GM18519 (cell line): ENCODE measurements at regions not wholly inside any gene's neighbourhood (a gene's known extent, or its start where the extent isn't known, plus 50 kb on each side); places are given as distances from the start of the nearest gene placed in this dataset.
A peak's percentile ranks its signal among the peaks of the same experiment; 100 is the strongest.

ENCODE experiments used
- ATAC-seq: cut with Tn5 transposase; IDR thresholded peaks from one replicate; pipeline ENCODE4 v1.9.1; 2021; ENCODE audit warnings: mild to moderate bottlenecking, moderate library complexity; ENCODE audit not compliant: unreplicated experiment, low FRiP score

DNA sequence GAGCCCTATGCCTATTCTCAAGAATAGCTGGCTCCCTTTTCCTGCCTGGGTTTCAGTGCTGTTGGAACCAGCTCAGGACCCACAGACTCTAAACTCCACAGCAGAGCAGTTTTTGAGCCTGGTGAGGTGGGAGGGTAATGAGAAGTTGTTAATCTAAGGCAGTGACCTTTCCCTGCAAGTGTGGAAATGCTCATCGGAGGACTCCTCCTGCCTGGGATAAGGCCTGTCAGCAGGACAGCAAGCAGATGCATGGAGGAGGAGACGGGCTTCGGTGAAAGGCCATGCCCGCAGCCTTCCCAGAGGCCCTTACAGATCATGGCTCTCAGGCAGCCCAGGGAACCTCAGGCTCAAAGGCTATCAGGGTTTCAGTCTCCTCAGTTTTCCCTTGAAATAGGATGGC is 70.0 kb upstream of the SHISA3 start:
- no peak for ATAC-seq

DNA sequence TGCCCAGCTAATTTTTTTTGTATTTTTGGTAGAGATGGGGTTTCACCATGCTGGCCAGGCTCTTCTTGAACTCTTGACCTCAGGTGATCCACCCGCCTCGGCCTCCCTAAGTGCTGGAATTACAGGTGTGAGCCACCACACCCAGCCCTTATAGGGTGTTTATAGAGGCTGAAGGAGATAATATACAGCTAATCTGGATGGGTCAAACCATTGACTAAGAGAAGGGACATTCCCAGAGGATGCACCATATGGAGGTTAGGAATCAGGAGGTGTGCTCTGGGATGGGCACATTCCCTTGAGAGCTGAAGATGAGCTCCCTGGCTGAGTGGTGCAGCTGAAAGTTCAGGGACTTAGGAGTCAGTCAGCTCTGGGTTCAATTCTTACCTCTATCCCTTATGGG is 68.3 kb upstream of the SHISA3 start:
- no peak for ATAC-seq

DNA sequence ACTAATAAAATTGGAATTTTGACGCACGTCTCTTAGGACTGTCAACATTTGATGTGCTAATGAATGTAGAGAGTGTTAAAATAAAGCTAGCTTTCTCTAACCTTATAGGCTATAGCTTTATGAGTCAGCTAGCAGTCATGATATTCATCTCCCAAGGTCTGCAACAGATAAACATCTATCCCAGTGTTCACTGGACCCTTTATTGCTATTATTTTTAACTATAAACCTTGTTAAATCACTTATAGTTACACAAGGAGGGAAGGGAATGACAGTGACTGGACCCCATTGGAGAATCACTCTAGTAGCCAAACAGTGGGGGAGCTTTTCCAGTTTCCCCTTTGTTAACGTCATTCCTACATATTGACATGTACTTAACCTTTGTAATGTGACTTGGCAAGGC is 67.9 kb upstream of the SHISA3 start:
- ATAC-seq: no peak

DNA sequence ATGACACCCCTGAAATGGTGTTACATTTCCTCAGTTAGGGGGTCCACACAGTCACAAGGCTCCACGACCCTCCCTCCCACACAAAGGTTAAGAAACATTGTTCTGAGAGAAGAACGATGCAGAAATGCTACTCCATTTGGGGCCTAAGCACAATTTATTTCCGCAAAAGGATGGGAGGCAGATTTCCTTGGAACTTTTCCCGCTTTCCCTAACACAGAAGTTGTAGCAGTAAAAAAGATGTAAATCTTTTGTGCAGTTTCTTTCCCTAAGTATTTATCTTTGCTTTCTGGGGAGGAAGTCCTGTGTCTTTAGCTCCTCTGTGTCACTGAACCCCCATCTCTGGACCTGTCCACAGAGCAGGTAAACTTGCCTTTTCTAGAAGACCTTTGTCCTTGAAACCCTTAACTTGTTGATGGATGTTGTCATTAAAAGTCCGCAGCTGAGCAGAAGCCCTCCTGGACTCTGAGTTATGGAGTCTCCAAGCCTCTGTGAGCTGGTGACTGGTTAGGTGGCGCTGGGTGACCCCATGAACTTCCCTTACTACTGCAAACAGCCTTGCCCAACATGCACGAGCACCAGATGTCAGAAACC is 67.2 kb upstream of the SHISA3 start:
- ATAC-seq: no peak

DNA sequence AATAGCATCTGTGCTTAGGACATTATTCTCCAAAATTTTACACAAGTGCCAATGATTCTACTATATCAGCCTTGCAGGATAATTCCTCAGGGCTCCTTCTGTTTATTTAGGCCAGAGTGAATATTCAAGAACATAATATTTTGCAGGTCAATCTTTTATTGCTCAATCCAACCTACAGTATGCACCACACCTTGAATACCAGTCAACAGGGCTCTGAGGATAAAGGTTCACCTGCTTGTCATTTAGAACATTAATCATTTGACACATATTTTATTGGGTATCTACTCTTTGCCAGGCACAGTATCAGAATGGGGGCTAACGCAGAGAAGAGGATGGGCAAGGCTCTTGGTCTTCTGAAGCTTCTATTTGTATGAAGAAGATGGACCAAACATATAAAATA is 66.2 kb upstream of the SHISA3 start:
- no peak for ATAC-seq

DNA sequence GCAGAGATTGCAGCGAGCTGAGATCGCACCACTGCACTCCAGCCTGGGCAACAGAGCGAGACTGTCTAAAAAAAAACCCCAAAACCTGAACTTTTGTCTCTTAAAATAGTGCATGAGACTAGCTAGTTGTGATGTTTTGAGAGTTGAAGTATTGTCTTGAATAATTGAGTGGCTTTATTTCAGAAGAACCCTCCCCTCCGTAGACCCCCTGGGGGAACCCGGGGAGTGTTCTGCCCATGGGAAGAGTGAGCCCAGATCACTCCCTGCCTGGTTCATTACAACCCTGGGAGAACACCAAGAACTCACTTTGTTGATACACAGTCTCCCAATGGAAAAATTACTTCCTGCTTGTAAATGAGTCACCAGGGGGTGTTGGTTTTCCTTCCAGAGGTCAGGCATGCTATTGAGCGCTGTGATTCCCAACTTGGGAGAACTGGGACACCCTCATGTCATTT is 65.3 kb upstream of the SHISA3 start:
- ATAC-seq: peak; percentile 78

DNA sequence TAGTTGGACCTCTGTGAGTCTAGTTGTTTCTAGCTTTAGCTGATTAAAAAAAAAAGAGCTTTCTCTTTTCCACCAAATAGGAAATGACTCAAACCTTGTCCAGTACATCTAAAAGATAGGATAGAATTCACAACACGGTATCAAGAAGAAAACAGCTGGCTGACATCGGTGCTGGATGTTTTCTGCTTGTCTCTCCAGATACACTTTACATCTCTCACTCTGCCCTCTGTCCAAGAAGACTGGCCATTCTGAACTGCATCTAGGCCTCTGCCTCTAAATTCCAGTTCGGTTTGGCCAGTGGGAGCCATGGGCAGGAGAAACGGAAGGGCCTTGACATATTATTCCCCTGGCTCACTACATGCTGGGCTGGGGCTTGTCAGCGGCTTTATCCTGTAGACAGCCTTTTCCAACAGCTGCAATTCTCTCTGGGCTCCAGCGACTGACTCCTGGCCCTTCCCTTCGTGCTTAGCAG is 57.3 kb upstream of the SHISA3 start:
- ATAC-seq: no peak

DNA sequence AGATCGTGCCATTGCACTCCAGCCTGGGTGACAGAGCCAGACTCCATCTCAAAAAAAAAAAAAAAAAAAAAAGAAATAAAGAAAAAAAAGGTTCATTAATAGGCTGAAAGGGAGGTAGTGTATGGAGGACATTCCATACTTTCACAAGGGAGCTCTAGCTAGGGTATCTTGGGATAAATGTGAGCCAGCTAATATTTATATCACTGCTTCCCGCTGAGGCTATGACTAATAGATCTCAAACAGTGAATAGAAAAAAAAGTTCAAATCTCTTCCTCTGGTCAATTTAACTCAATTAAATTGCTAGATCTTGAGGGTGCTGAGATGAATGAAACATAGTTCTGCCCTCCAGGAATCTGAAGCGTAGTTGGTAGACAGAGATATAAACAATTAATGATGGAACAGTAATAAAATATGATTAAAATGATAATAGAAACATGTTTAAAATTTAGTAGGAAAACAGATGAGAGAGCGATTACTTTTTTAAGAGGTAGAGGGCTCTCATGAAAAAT is 55.7 kb upstream of the SHISA3 start:
- ATAC-seq: no peak

DNA sequence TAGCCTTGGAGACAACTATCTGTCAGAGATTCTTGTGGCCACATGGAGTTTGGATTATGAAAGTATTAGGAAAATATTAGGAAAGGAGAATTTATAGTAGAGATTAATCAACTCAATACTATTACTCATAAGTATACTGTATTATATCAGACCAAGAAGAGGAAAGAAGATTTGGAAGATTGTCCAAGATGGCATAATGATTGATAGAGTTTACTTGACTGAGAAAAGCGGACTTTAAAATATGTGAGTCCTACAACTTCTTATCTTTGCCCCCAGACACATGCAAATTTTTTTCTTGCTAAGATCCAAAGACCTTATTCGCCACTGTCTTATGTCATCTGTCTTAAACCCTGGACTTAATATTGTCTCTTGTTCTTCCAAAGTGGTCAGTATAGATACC is 54.8 kb upstream of the SHISA3 start:
- no peak for ATAC-seq

DNA sequence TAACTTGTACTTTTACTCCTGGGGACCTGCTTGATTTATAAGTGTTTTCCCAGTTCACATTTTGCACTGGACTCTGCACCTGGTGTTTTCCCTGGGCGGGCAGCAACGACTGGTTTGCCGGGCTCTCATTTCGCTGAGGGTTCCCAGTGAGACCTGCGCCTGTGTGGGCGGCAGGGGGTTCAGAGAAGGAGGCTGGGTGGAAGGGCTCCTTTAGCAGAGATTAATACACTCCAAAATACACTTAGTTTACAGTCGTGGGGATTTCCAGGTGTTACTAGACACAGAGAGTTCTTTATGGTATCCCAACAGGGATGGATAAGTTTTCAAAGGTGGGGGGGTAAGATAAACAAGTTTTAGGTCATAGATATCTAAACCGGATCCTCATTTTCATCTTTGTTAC is 53.0 kb upstream of the SHISA3 start:
- peak; percentile 48 for ATAC-seq

DNA sequence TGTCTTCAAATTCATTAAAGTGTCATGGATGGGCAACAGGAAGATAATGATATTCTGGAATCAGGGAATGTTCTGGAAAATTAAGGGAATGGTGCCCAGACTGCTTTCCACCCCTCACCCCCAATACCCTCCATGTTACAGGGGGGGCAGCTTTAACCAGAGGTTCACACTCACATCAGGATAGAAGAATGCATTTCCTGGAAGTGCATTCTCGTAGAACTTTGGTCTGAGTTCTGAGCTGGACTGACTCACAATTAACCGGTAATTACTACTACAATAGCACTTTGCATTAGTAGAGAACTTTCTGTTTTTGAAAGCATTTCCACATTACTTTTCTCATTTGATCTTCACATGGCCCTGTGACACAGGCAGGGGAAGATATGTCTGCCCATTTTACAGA is 52.5 kb upstream of the SHISA3 start:
- no peak for ATAC-seq

DNA sequence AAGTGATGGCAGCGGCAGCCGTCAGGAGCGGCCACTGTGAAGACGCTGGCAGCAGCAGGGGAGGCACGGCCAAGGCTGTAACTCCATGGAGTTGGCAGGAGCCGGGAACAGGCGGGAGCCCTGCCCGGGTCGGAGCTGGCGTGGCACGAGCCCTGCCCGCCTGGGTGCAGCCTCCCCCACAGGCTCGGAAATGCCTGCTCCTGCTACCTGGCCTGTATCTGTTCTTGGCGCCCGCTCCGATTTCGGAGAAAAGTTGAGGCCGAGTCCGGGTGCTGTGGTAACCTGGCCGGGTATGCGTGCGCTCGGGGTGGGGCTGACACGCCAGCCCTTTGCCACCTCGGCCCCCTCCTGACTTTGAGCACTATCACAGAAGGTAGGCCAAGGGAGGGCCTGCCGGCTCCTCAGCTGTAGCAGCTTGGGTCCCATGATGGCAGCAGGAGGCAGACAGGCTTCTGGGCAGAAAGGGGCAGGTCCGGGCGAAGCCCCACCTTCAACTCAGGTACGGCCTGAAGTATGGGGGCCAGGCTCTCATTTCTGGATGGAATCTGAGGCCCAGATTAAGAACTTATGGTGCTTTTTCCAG is 51.2 kb upstream of the SHISA3 start:
- ATAC-seq: no peak

DNA sequence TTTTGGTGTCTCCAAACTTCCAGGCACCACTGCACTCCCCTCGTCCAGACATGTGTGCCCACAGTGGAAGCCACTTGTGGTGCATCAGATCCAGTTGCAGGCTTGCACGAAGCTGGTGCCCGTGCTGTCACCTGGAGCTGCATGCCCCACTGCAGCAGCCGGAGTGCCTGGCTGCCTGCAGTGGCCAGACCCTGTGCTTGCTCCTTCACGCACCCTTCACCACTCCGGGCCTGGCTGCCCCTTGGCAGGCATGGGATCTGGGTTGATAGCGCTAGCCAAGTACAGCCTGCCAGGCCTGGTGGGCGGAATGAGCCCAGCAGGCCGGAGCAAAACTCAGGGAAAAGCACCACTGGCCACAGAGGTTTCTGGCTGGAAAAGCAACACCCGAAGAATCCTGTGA is 50.2 kb upstream of the SHISA3 start:
- no peak for ATAC-seq
